ENCODE measurements at regions not wholly inside any gene's neighbourhood (a gene's known extent, or its start where the extent isn't known, plus 50 kb on each side); places are given as distances from the start of the nearest gene placed in this dataset.

DNA sequence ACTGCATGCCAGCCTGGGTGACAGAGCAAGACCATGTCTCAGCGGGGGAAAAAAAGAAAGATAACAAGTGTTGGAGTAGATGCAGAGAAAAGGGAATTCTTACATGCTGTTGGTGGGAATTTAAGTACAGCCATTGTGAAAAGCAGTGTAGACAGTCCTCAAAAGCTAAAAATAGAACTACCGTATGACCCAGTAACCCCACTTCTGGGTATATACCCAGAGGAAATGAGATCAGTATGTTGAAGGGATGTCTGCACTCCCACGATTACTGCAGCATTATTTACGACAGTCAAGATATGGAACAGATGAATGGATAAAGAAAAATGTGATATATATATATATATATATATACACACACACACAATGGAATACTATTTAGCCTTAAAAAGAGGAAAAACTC, 225.3 kb upstream of the SLC24A2 start:
- Histone ChIP-seq H4K91ac (ENCODE audit: insufficient read depth, low read depth, low read length) (no peak overlapping the region), H3K27ac (ENCODE audit: insufficient read depth, low read length) (no peak overlapping the region), H2BK15ac (ENCODE audit: low read depth, low read length) (no peak overlapping the region), H3K14ac (replicated peaks; ENCODE audit: low read depth, low read length) (no peak overlapping the region), H3K56ac (ENCODE audit: extremely low read depth, insufficient read depth, low read length) (no peak overlapping the region), H3K9ac (ENCODE audit: low read depth, low read length) (no peak overlapping the region), H2BK5ac (ENCODE audit: low read depth, low read length, poor library complexity, severe bottlenecking) (no peak overlapping the region), H3K4me3 (ENCODE audit: insufficient read depth, low read depth, low read length) (no peak overlapping the region), H3K4me2 (ENCODE audit: low read depth, low read length) (no peak overlapping the region), H4K8ac (ENCODE audit: low read depth in 2 of 2, low read length in 2 of 2) (no peak overlapping the region), H3K9me3 (ENCODE audit: control insufficient read depth, insufficient read depth, low read length) (no peaks in the 10 kb centered on the region), H2BK20ac (ENCODE audit: low read depth, low read length) (no peak overlapping the region), H3K4me1 (ENCODE audit: control insufficient read depth, insufficient read depth, low read length) (no peaks in the 10 kb centered on the region), H3K36me3 (ENCODE audit: control insufficient read depth, insufficient read depth, low read length) (no peaks in the 10 kb centered on the region), H2AFZ (replicated peaks; ENCODE audit: low read length, poor library complexity) (no peak overlapping the region), H3K27me3 (ENCODE audit: control insufficient read depth, insufficient read depth, low read length) (no peaks in the 10 kb centered on the region), H3K18ac (ENCODE audit: low read depth, low read length) (no peak overlapping the region), H2BK120ac (ENCODE audit: low read depth, low read length) (no peak overlapping the region), H4K20me1 (ENCODE audit: insufficient read depth, low read length) (no peaks in the 10 kb centered on the region), H4K5ac (ENCODE audit: low read depth, low read length) (no peak overlapping the region), H3K9me1 (ENCODE audit: insufficient read depth, low read length) (no peaks in the 10 kb centered on the region), H3K4ac (ENCODE audit: low read depth, low read length) (no peak overlapping the region), H2AK5ac (ENCODE audit: low read depth, low read length) (no peak overlapping the region), H3K23ac (ENCODE audit: low read depth, low read length) (no peak overlapping the region), H2AK9ac (replicated peaks; ENCODE audit: low read depth, low read length, poor library complexity) (no peak overlapping the region), H3K79me1 (ENCODE audit: low read depth in 1 of 2, low read length in 2 of 2) (no peaks in the 10 kb centered on the region)
- dilution Hi-C loops (cut with HindIII; ENCODE audit: low sequenced_read_pairs, unreplicated experiment): no loop called here
- no TSS peak for BruUV-seq (replicated peaks)
- no peak for TF ChIP-seq MAFK (IDR thresholded peaks at IDR 0.05; ENCODE audit: low read depth, low read length)
- no peak for TF ChIP-seq FOS (IDR thresholded peaks at IDR 0.05; ENCODE audit: low read depth, low read length)
- TF ChIP-seq MAZ (IDR thresholded peaks at IDR 0.05; ENCODE audit: borderline replicate concordance, low read depth, low read length): no peak
- TF ChIP-seq, protein P1, sequence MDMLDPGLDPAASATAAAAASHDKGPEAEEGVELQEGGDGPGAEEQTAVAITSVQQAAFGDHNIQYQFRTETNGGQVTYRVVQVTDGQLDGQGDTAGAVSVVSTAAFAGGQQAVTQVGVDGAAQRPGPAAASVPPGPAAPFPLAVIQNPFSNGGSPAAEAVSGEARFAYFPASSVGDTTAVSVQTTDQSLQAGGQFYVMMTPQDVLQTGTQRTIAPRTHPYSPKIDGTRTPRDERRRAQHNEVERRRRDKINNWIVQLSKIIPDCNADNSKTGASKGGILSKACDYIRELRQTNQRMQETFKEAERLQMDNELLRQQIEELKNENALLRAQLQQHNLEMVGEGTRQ (IDR thresholded peaks at IDR 0.05; ENCODE audit: low read depth, low read length): no peak
- no peak for TF ChIP-seq CHD1 (IDR thresholded peaks at IDR 0.05; ENCODE audit: low read depth, low read length)
- TF ChIP-seq, protein P2, sequence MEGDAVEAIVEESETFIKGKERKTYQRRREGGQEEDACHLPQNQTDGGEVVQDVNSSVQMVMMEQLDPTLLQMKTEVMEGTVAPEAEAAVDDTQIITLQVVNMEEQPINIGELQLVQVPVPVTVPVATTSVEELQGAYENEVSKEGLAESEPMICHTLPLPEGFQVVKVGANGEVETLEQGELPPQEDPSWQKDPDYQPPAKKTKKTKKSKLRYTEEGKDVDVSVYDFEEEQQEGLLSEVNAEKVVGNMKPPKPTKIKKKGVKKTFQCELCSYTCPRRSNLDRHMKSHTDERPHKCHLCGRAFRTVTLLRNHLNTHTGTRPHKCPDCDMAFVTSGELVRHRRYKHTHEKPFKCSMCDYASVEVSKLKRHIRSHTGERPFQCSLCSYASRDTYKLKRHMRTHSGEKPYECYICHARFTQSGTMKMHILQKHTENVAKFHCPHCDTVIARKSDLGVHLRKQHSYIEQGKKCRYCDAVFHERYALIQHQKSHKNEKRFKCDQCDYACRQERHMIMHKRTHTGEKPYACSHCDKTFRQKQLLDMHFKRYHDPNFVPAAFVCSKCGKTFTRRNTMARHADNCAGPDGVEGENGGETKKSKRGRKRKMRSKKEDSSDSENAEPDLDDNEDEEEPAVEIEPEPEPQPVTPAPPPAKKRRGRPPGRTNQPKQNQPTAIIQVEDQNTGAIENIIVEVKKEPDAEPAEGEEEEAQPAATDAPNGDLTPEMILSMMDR (conservative IDR thresholded peaks at IDR 0.05; ENCODE audit: low read depth, low read length): no peak
- TF ChIP-seq, protein P3, sequence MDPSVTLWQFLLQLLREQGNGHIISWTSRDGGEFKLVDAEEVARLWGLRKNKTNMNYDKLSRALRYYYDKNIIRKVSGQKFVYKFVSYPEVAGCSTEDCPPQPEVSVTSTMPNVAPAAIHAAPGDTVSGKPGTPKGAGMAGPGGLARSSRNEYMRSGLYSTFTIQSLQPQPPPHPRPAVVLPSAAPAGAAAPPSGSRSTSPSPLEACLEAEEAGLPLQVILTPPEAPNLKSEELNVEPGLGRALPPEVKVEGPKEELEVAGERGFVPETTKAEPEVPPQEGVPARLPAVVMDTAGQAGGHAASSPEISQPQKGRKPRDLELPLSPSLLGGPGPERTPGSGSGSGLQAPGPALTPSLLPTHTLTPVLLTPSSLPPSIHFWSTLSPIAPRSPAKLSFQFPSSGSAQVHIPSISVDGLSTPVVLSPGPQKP (IDR thresholded peaks at IDR 0.05; ENCODE audit: borderline replicate concordance, low read depth, low read length): no peak
- no peak for TF ChIP-seq RAD21 (IDR thresholded peaks at IDR 0.05; ENCODE audit: low read length)
- TF ChIP-seq POLR2A (IDR thresholded peaks at IDR 0.05; ENCODE audit: low read depth, low read length): no peak
- no peak for TF ChIP-seq SMC3 (IDR thresholded peaks at IDR 0.05; ENCODE audit: low read depth, low read length)
- TF ChIP-seq RCOR1 (IDR thresholded peaks at IDR 0.05; ENCODE audit: insufficient replicate concordance, low read length): no peak
- TF ChIP-seq CEBPB (IDR thresholded peaks at IDR 0.05; ENCODE audit: low read depth, low read length): no peak
- TF ChIP-seq MXI1 (IDR thresholded peaks at IDR 0.05; ENCODE audit: borderline replicate concordance, low read depth, low read length): no peak
- no peak for TF ChIP-seq RFX5 (IDR thresholded peaks at IDR 0.05; ENCODE audit: low read depth, low read length)
- TF ChIP-seq NFE2L2 (IDR thresholded peaks at IDR 0.05; ENCODE audit: low read depth, low read length): no peak
- TF ChIP-seq BHLHE40 (IDR thresholded peaks at IDR 0.05; ENCODE audit: low read depth, low read length): no peak
- no CpG with 5 or more reads among the region's 4 CpGs for WGBS, 2 experiments (ENCODE audit: extremely low coverage in 2 of 2, insufficient read length in 1 of 2)
- POLR2A ChIA-PET (ENCODE audit: unreplicated experiment): no interaction called here
- CTCF ChIA-PET: no interaction called here
- intact Hi-C loops (cut with micrococcal nuclease): no loop called here
- in situ Hi-C loops (cut with MboI; ENCODE audit: low sequenced_read_pairs): no loop called here
- DNase-seq: no peak
- ATAC-seq (ENCODE audit: low read depth): no peak
